Epithelial cell of esophagus (primary cell): ENCODE measurements at regions not wholly inside any gene's neighbourhood (a gene's known extent, or its start where the extent isn't known, plus 50 kb on each side); places are given as distances from the start of the nearest gene placed in this dataset.

ENCODE experiments used
- DNase-seq: peaks from one replicate; pipeline ENCODE4 v3.0.0; 2010; ENCODE audit warnings: low read depth
- H3K4me3 ChIP-seq: 2 replicates; pipeline ENCODE4 v1.5.1; 2011; ENCODE audit warnings: mild to moderate bottlenecking, low read length, control low read depth
- TF ChIP-seq, protein P1 (sequence below): IDR thresholded peaks from 2 replicates; pipeline ENCODE4 v1.5.1; 2011; ENCODE audit warnings: low read depth, mild to moderate bottlenecking, low read length, control low read depth, inconsistent platforms; ENCODE audit not compliant: insufficient read depth; ENCODE audit errors: missing control alignments

DNA sequence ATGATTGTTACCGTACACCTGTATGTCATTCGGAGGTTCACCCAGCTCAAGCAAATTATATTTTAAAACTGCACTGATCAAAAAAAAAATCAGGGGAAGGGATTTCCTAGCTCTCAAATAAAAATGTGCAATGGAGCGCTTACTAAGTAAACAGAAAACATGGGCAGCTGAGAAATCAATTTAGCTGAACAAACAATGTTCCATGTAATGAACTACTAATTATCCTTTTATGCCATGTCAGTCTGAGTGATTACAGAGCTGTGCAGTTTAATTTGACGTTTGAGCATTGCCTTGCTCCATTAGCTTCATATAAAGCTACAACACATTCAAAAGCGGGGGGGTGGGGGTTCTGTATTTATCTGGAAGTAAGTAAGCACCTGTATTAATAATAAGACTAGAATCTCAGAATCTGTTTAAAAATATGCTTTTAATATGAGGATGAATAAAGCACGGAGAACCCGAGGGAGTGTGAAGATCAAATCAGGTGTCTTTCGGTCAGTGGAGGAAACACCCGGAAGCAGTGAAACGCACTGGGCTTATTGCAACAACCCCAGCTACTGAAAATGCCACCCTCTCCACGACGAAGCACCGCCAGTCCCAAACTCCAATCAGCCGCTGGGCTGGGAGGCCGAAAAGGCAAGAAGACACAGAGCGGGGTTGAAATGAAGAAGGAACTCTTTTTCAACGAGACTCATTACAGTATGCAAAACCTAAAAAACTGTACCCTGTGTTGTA, 196.5 kb upstream of the ATP11B start:
- DNase-seq, result no peak
- no peak overlapping the region for H3K4me3 ChIP-seq
- TF ChIP-seq, protein P1, sequence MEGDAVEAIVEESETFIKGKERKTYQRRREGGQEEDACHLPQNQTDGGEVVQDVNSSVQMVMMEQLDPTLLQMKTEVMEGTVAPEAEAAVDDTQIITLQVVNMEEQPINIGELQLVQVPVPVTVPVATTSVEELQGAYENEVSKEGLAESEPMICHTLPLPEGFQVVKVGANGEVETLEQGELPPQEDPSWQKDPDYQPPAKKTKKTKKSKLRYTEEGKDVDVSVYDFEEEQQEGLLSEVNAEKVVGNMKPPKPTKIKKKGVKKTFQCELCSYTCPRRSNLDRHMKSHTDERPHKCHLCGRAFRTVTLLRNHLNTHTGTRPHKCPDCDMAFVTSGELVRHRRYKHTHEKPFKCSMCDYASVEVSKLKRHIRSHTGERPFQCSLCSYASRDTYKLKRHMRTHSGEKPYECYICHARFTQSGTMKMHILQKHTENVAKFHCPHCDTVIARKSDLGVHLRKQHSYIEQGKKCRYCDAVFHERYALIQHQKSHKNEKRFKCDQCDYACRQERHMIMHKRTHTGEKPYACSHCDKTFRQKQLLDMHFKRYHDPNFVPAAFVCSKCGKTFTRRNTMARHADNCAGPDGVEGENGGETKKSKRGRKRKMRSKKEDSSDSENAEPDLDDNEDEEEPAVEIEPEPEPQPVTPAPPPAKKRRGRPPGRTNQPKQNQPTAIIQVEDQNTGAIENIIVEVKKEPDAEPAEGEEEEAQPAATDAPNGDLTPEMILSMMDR, result no peak

DNA sequence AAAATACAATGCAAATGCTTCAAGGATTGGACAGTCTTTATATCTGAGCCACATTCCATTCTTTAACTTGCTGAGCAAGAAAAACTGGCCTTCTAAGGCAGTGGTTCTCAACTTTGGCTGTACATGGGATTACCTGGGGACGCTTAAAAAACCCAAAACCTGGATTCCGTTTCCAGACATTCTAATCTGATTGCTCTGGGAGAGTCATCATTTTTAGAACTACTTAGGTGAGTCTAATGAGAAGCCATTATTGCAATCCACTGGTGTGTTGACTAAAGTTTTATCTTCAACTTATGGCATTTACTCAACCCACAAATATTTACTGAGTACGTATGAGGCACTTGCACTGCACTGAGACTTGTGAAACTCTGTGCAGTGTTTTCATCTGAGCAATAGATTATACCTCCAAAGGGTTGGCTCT, 195.7 kb upstream of the ATP11B start:
- peak; percentile 87 for DNase-seq
- no peak overlapping the region for H3K4me3 ChIP-seq
- TF ChIP-seq, protein P1, result no peak

DNA sequence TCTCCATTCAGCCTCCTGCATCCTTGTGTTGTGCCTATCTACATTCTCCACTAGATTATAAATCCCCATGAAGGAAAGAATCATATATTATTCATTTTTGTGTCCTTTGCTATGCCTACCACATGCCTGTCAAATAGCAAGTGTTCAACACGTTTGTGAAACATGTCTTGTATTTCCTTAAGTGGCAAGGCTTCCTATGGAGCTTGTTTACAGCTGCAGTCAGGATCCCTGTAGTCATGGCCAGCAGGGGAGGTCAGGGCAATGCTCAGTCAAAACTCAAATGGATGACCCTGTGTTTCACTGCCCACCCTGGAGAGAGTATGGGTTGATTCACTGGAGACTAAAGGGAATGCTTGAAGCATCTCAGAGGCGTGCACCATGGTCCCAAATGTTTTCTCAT, 191.7 kb upstream of the ATP11B start:
- TF ChIP-seq, protein P1, result no peak
- no peak for DNase-seq
- no peak overlapping the region for H3K4me3 ChIP-seq

DNA sequence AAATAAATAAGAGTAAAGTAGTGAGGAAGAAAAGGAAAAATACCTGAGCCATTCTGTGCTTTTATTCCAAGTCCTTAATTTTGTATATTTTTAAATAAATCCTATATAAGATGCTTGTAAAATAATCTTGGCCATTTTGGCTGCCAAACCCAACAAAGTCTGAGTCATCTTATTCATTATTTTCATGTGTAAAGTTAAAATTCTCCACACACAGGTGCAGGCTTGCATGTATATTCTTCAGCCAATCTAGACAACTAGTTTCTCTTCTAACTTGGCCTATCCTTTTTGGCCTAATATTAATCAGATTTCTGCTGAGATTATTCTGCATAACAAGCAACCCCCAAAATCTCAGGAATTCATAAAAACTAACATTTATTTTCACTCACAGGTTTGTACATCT, 189.8 kb upstream of the ATP11B start:
- no peak for DNase-seq
- H3K4me3 ChIP-seq, result no peak overlapping the region
- TF ChIP-seq, protein P1, result no peak

DNA sequence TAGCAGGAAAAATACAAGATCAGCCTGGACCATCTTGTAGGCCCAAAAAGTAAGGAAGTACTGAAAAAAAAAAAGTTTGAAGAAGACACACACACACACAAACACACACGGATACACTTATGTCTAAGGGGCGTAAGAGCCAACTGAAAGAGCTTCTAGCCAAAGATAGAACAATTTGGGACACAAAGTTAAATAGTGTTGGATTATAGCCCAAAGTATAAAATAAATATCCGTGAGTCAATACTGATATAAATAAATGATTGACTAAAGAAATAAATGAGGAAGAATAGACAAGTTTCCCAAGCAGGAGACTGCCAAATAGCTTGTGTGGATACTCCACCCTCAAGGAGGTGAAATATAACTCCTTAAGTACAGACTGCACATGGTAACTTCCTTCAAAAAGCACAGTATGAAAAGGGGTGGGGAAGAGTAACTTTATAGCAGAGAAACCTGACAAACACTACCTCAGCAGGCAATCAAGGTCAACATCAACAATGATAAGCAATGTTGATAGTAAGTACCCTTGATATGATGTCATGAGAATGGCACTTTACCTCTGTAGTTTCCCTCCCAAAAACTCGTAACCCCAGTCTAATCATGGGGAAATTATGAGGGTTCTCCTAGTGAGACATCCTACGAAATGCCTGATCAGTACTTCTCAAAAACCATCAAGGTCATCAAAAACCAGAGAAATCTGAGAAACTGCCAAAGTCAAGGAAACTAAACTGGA, 187.3 kb upstream of the ATP11B start:
- TF ChIP-seq, protein P1, result no peak
- no peak for DNase-seq
- no peak overlapping the region for H3K4me3 ChIP-seq

DNA sequence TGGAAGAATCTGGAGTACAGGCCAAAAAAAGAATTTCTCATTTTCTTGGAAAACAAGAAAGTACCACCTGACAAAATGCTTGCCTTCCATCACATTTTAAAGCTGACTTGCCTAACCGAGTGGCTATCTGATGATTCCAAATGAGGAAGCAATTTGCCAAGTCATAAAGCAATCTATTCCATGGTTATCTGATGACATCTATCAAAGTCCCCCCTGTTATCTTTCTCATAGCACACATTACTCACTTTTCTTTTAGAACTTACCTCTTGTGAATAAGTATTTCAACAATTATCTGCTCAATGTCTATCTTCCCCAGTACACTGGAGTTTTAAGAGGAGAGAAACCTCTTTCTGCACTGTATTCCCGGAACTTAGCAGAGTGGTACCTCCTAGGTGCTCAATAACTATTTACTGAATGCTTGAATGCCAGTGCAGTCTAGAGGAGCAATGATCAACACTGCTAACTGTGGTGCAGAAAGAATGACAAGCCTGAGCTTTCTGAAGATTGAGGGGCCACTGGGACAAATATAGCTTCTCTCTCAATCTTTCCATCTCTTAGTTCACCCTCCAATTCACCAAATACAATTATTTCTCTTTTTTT, 186.3 kb upstream of the ATP11B start:
- no peak for DNase-seq
- TF ChIP-seq, protein P1, result no peak
- no peak overlapping the region for H3K4me3 ChIP-seq
